ENCODE measurements at regions not wholly inside any gene's neighbourhood (a gene's known extent, or its start where the extent isn't known, plus 50 kb on each side); places are given as distances from the start of the nearest gene placed in this dataset.

DNA sequence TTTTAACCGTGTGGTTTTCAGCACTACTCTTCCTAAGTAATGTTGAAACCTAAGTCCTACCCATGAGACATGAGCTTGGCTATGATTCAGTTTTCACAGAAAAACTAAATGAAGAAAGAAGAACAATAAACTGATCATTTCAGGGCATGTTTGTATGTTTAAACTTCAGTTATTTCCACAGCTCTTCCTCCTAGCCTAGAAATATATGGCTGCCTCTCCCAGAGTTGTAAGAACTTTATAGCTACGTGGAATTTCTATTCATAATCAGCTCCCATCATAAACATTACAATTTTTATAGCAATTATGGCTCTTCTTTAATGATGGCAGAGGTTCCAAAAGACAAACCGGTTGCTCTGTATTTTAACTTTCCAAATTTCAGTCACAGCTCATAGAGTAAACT is 314.7 kb upstream of the ADAMTSL1 start:
- DNase-seq = no peak

DNA sequence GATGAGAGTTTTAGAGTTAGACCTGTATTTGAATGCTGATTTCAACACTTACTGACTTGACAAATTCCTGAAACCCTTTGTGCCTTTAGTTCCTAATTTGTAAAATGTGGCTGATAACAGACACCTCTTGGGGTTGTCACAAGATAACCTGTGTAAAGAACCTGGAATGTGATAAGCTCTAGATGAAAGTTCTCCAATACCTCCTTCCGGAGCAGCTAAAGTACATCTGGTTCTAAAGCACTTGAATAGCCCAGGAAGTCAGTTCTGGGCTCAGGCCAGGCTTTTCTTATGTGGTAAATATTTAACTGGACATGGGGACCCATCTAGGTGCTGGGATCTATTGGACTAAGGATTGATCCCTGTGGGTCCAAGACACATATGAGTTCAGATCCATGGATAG is 310.8 kb upstream of the ADAMTSL1 start:
- DNase-seq = no peak

DNA sequence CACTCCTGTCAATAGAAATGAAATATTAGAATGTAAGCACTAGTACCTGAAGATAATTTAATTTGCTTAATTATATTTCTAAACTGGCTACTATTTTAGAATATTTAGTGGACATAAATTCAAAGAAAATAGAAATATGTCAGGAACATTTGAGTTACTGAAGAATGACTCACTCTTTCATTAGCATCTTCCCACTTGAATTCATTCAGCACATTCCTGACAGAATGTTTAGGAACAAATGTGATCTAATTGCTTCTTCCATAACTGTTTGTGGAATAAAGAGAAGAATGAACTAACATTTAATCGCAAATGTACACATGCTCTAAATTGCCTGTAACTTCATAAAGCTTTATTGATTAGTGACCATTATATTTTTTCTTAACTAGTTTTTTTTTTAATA is 306.2 kb upstream of the ADAMTSL1 start:
- DNase-seq = no peak

DNA sequence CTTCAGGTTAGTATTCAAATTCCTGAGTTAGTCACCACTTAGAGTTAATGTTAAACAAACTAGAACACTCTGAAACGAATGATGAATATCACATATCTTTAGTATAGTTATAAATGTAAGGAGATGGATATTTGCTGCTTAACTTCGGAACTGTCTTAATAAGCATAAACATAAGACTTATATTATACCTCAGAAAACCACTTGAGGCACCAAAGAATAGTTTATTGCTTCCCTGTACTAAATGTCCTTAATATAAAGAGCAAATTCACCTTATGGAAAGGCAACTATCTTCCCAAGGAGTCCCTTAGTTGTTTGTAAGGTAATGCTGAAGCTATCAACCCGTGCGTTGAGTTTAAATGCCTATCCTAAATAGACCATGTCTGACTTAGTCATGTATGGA is 300.0 kb upstream of the ADAMTSL1 start:
- DNase-seq = no peak

DNA sequence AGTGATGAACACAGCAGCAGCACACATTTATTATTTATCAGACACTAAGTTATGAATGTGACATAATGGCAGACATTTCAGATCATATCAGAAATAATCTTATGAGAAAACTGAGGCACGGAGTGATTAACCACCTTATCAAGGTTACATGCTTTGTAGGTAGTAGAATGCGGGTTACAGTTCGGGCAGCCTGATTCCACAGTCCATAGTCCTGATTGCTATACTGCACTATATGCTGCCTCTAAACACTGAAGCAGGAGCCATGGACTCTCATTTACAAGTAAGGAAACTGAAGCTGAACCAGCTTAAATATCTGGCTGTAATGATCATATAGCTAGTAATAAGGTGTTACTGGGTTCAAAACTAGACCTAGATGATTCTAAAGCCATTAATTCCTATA is 291.3 kb upstream of the ADAMTSL1 start:
- no peak for DNase-seq

DNA sequence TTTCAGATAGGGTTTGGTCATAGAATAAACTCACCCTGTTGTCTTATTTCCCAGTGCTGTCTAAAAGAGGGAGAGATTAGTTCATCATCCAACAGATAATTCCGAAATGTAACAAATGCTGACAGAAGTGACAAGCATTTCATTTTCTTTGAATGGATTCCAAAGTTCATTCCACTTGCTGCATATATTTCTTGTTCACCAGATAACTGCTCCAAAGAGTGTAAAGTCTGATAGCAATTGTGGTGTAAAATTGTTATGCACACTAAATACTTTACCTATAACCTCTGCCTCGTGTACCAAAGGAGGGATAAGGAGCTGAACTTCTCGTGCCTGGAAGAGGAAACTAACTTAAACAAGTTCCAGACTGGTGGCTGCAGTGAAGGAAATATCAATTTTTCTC is 290.0 kb upstream of the ADAMTSL1 start:
- DNase-seq = no peak

DNA sequence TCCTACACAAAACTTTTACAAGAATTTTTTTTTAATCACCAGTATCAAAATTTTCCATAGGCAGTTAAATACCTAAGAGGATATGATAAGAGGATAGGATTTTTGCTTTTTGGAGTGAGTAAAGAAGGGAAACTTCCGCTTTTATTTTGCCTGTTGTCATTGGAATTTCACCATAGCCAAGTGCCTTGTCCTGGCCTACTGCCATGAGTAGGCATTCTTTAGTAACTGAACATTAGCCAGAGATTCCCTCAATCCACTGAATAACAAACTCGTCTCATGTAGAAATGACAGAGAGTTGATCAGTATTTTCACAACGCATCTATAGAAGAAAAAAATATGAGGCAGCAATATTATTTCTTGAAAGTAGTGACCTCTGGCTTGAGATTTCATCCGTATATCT is 289.6 kb upstream of the ADAMTSL1 start:
- no peak for DNase-seq

DNA sequence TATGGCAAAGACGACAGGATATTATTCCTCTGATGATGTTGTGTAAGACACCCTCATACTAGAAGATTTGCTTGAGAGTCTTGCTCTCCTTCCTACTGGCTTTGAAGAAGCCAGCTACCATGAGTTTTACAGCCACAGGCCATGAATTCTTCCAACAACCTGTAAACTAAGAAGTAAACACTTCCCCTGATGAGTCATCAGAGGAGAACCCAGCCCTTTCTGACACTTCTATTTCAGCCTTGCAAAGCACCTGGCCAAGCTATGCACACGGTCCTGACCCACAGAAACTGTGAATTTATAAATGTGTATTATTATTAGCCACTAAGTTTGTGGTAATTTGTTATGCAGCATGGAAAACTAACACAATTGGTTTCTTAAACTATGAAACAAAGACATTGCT is 288.8 kb upstream of the ADAMTSL1 start:
- no peak for DNase-seq

DNA sequence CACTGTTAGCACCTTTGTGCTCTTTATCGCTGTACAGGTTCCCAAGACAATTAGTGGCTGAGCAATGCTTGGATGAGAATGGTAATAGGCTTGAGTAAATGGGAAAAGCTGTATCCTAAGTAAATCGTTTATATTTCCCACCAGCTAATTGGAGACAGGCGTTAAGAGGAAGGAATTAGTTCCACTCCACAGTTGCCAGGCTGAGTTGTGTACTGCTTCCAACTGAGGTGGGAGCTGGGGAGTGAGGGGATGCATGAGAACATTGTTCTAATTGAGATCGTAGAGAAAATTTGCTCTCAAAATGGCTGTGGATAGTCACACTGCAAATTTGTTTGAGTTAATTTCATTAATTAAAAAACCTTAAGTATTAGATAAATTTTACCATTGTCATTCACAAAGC is 285.0 kb upstream of the ADAMTSL1 start:
- DNase-seq = no peak

DNA sequence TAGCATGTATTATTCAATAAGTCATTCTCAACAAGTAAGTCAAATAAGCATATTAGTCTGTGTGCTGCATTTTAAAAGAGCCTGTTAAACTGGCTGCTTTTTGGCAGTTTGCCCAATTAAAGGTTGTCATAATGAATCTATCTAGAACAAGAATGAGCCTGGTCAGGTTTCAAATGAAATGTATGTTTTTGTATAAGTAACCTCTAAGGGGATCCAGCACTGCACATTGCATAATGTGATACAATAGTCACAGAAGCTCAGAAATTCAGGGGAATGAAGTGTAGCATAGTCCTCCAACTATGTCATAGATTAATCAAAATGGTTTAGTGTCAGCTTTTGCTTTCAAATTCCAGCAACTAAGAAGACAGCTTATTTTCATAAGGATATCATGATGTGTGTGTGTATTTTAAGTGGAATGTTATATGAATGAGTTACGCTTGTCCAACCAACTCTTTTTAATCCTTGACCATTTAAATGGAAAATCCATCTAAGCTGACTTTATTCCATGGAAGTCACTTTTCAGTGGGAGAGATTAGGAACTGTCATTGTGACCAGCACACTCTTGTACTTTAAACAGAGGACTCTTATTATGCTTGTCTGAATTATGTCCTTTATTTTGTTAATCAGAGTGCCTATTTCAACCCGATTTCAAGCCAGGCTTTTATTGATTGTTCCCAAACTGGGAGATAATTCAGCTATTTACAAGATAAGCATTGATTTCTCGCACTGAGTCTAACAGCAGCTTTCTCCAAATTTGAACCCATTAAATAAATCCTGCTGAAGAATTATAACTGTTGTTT is 283.9 kb upstream of the ADAMTSL1 start:
- no peak for DNase-seq

DNA sequence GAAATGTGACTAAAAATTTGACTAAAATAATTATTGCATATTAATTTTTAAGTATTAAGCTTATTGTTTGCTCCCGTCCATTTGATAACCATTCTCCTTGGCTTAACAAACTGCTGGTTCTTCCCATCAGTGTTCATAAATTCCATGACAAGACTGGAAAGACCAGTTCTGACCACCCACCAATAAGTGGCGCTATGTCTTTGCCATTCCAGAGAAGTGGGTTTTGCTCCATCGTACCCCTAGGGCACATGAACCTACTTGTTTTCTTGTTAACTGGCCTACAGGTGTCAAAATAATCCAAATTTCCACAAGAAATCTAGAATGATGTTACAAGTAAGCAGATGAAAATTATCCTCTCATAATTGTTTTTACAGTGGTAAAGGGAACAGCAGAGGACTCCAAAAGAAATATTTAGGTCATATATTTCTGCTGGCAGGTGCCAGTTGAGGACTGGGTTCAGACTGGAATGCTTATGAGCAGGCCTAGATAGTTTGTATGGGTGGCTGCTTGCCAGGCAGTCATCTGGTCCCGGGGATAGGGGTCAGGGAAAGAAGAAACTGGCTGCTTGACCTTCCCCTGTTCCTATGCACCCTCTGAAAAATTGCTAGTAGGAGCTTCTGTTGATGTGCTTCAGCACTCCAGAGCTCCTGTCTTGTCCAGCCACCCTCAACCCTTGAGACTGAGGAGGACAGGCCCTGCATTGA is 283.1 kb upstream of the ADAMTSL1 start:
- DNase-seq = no peak

DNA sequence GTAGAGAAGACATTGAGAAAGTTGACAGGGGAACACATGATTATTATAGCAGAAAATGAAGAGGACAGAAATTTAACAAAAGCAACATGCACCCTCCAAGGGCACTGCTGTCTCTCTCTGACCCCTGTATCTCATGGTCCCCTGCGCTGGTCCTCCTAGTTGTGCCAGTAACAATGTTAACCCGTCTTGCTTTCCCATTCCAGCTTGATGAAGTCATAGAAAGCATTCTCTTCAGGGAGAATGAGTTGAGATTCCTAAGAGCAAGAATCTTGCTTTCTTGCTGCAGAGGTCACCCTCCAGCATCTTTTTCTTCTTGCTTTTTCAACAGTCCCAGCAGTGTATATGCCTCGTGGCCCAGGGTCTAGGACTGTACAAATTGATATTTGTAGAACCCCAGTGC is 279.6 kb upstream of the ADAMTSL1 start:
- DNase-seq = no peak

DNA sequence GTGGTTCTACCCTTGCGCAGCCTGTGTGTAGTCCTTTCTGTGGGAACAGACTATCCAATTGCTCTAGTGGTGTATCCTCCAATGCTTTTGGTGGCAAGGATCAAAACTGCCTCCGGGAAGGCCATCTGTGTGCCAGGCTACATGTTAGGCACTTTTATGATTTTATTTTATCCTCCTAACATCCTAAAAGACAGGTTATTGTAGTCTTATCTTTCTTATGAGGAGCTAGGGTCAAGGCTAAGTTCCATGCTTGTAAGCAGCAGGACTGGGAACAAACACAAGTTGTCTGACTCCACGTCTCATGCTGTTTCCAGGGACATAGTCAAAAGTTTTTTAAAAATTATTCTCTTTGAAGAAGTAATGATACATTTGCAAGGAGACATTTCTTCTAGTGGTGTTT is 278.7 kb upstream of the ADAMTSL1 start:
- DNase-seq = no peak

DNA sequence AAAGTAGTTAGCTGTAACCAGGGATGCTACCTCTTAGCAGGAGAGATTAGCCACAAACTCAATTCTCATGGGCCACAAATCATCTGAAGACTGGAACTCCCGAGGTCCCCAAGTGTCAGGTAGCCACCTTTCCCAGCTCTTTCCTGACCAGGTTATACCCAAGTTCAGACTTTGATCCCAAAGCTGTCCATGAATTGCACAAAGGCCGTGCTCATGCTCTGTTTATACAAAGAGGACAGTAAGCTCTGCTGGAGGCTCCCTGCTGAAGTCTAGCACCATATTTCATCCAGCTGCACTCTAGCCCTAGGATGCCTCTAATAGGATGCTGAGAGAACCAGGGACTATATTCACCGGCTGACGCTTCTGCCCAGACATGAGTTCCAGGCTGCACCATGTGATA is 271.0 kb upstream of the ADAMTSL1 start:
- DNase-seq = no peak

DNA sequence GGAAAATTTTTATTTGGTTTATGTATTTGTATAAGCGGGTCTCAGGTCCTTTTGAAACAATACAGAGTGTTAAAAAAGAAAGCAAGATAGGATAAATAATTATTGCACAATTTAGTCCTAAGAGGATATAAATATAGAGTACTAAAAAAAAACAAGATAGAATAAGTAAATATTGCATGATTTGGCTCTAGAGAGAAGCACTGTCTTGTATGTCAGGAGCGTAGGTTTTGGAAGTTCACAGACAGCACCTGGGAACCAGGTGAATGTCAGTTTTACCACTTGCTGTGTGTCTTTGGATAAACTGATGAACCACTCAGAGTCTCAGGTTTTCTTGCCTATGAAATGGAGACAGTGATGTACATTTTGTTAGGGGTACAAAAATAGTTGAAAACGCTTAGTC is 266.2 kb upstream of the ADAMTSL1 start:
- DNase-seq = no peak

DNA sequence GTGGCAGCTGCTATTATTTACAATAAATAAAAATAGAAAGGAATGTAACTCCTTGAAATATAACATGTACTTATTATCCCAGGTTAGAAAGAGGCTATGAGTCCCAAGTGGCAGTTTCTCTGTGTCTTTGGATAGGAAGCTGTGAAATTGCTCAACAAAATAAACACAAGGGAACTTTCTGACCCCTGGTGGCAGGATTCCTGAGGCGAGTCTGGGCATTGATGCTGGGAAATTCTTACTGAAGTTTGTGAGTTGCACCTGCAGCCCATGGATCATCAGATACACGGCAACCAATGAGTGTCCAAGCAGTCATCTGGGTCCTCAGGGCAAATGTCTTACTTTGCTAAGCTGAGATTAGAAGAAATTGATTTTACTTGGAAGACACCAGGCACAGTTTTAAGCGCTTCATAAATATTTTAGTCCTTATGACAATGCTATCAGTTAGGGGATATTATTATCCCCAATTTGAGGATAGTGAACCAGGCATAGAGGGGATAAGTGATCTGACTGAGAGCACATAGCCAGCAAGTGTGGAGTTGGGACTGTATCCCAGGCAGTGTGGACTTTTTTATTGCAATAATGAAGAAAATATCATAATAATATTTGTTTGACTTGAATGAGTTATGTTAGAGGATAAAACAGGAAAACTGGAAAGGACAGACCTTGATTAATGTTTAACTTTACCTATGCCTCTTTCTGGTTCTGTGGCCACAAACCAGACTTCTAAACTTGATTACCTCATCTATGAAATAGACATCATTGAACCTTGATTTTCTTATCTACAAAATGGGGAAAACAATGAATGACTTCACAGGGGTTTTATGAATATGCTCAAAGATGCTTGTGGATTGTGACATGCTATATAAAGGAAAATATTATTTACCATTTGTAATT is 265.5 kb upstream of the ADAMTSL1 start:
- no peak for DNase-seq

DNA sequence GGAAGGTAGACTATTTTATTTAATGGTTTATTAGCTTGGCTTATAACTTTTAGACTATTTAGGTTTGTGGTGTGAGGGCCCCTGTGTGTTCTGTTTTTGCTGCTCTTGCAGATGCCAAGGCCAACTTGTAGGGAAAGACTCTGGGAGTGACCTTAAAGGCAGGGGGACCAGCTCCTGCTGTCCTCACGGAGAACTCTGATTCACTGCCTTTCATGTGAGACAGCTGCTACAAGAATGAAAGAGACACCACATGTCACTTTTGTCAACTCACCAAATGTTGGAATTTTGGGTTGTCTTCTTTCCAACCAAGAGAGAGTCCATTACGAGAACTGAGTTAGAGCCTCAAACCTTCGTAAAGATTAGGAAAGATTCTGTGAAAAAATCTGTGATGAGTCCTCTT is 258.3 kb upstream of the ADAMTSL1 start:
- DNase-seq = no peak

DNA sequence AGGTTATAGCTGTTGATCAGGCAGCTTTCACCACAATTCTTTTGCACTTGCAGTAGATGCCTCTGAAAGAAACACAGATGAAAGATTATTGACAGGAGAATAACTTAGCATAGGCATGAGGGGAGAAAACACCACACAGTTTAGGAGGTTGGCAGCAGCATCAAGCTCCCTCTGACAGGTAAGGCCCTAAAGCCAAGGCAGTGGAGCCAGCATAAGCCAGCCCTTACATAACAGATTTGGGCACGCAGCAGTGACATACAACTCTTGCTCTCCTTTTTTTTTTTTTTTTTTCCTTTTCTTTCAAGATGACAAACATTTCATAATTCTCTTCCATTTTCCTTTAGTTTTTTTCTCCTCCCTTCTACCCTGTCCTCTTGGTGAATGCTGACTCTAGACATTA is 257.6 kb upstream of the ADAMTSL1 start:
- no peak for DNase-seq

DNA sequence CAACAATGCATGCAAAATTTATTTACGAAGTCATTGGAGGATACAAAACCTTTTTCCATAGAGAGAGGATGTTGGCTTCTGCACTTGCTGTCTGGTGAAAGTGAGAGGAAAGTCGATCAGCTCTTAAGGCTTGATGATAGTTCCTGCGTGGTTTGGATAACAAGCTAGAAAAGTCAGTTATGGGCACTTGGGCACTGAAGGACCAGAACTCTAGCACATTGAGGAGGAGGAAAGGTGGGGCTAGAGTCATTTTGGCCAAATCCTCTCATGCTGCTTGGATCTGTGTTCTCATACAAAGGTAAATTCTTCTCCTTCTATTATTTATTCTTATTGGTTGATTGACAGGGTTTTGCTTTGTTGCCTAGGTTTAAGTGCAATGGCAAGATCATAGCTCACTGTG is 245.9 kb upstream of the ADAMTSL1 start:
- DNase-seq = no peak

DNA sequence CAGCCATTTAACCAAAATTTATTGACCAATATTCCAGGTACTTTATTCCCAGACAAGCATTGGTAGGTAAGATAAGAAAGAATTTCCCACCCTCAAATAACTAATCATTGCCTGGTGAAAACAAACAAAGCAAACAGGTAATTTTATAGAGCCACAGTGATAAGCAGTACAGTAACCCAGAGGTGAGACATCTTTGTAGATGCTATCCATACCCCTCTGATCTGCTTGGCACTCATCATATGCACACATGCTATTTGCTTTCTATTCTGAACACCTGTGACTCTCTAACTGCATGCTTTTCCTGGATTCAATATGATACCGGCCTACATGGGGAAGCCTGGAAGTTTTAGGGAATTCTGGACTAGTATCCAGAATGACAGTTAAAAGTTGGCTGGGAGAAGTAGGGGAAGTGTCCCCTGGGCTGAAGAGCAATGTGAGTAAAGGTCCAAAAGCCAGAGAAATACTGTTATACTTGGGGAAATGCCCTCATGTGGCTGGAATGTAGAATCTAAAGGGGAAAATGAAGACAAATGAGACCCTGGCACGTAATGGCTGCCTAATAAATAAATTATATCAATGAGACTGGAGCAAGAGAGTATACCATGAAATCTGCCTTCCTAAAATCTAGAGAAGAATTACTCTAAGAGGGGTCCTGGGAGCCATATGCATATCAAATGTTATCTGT is 243.8 kb upstream of the ADAMTSL1 start:
- DNase-seq = no peak

DNA sequence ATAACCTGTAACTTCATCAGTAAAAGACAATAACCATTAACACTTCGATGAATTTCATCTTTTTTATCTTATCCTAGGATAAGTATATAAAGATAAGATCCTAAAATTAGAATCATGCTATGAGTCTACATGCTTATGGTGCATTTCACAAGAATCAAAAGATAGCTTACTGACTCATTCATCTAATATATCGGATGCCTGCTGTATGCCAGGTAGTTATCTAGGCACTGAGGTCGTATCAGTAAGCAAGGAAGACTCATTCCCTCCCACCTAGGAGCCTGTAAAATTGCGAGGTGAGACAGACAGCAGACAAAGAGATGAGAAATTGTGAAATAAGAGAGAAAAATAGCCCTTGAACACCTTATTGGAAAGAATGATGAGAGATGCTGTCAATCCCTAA is 240.6 kb upstream of the ADAMTSL1 start:
- DNase-seq = no peak

DNA sequence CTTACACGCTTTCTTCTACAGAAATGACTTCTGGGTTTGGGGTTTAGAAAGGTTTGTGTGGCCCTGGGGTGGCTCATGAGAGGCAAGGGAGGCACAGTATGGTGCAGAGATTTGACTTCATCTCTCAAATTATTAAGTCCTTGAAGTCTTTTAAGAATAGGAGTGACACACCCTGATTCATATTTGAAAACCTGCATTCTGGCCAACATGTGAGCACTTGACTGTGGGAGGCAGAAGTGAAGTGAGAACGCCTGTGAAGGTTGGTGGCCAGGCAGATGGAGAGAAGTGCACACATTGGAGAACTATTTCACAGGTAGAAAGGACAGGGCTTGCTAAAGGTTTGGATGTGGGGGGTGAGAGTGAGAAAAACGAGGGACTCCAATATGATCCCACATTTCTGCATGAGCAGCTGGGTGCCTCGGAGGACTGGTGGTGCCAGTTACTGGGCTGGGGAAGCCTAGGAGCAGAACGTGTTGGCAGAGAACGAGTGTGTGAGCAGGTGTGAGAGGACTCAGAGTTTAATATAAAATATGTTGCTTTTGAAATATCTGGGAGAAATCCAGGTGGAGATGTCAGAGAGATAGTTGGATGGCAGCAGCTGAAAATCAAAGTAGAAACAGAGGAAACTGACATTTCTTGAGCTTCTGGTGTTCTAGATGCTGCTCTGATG is 240.0 kb upstream of the ADAMTSL1 start:
- DNase-seq = no peak

Measured in CD4-positive, alpha-beta T cell treated with Interleukin-4 for 4 hours (primary cell).